Testis (tissue), 2 donors: ENCODE measurements at regions not wholly inside any gene's neighbourhood (a gene's known extent, or its start where the extent isn't known, plus 50 kb on each side); places are given as distances from the start of the nearest gene placed in this dataset.

Source experiments
- DNase-seq: peaks from one replicate; pipeline ENCODE4 v3.0.0-alpha.2; 2019
- H3K27ac ChIP-seq, 2 donors: fragments of 200-600 bp; sonication (generic); one replicate each; pipeline ENCODE4 v1.5.1; 2019
- H3K27me3 ChIP-seq: fragments of 200-600 bp; sonication (generic); one replicate; pipeline ENCODE4 v1.5.1; 2019
- H3K36me3 ChIP-seq: fragments of 200-600 bp; sonication (generic); one replicate; pipeline ENCODE4 v1.5.1; 2017; ENCODE audit warnings: low read depth; ENCODE audit errors: missing control alignments
- H3K4me1 ChIP-seq: fragments of 200-600 bp; sonication (generic); one replicate; pipeline ENCODE4 v1.5.1; 2019
- H3K4me3 ChIP-seq, 2 donors: fragments of 200-600 bp; sonication (generic); one replicate each; pipeline ENCODE4 v1.5.1; 2017 to 2019
- H3K9me3 ChIP-seq: fragments of 200-600 bp; sonication (generic); one replicate; pipeline ENCODE4 v1.5.1; 2017
- CTCF ChIP-seq, 3 experiments: fragments of 450-650 bp in 2 of 3; fragments of 200-600 bp in 1 of 3; sonication (generic) in 1 of 3; IDR thresholded peaks; one replicate each; pipeline ENCODE4 v1.5.1; 2016 to 2019; ENCODE audit warnings: antibody characterized with exemption in 3 of 3, mild to moderate bottlenecking in 2 of 3, moderate library complexity in 1 of 3
- POLR2A ChIP-seq: fragments of 450-650 bp; IDR thresholded peaks from one replicate; pipeline ENCODE4 v1.6.1; 2017; ENCODE audit warnings: antibody characterized with exemption, mild to moderate bottlenecking, moderate library complexity
- WGBS, 2 donors: methylation state at CpG; one replicate each; pipeline ENCODE4 v1.1.5; 2018; 5-methylcytosine and 5-hydroxymethylcytosine counted together
- intact Hi-C: fragments of 100-400 bp; cut with DNase I; formaldehyde crosslinking; loops from one replicate; pipeline ENCODE4 v1.15.1; 2023; ENCODE audit warnings: low total_unique reads

- TF ChIP-seq POLR2A: no peak
- no peak for TF ChIP-seq CTCF (IDR thresholded peaks at IDR 0.05)
- no peak overlapping the region for H3K27ac ChIP-seq
- H3K4me3 ChIP-seq: no peak overlapping the region
- no peaks in the 10 kb centered on the region for H3K36me3 ChIP-seq
- no peaks in the 10 kb centered on the region for H3K4me1 ChIP-seq
- no peaks in the 10 kb centered on the region for H3K27me3 ChIP-seq
- DNase-seq: no peak
- intact Hi-C loops: no loop called here
- H3K9me3 ChIP-seq: no peaks in the 10 kb centered on the region
- WGBS, 2 donors: 88 to 93% methylated on average over 3 of the region's 3 CpGs
Measured at GRCh38 chr15:95138604-95139270, 907.4 kb downstream of the MCTP2 start.

- DNase-seq: no peak
- Histone ChIP-seq H3K9me3 (no peaks in the 10 kb centered on the region), H3K4me1 (no peaks in the 10 kb centered on the region), H3K36me3 (no peaks in the 10 kb centered on the region), H3K4me3 (no peak overlapping the region), H3K27me3 (no peaks in the 10 kb centered on the region), H3K27ac (no peak overlapping the region)
- TF ChIP-seq CTCF (IDR thresholded peaks at IDR 0.05) (no peak), POLR2A (no peak)
- intact Hi-C loops: no loop called here
- WGBS, 2 donors: 80 to 100% methylated on average over 2 of the region's 2 CpGs
Measured at GRCh38 chr15:95141486-95141885, 910.1 kb downstream of the MCTP2 start.

GRCh38 chr15:95142531-95142930 is 911.2 kb downstream of the MCTP2 start:
- Histone ChIP-seq H3K9me3 (no peaks in the 10 kb centered on the region), H3K27me3 (no peaks in the 10 kb centered on the region), H3K36me3 (no peaks in the 10 kb centered on the region), H3K4me3 (no peak overlapping the region), H3K27ac (no peak overlapping the region), H3K4me1 (no peaks in the 10 kb centered on the region)
- no peak for TF ChIP-seq POLR2A
- no peak for TF ChIP-seq CTCF (IDR thresholded peaks at IDR 0.05)
- no peak for DNase-seq
- intact Hi-C loops: no loop called here
- WGBS, 2 donors: 86 to 97% methylated on average over 1 of the region's 1 CpG

GRCh38 chr15:95146481-95146880 is 915.1 kb downstream of the MCTP2 start:
- no peaks in the 10 kb centered on the region for H3K4me1 ChIP-seq
- no peaks in the 10 kb centered on the region for H3K27me3 ChIP-seq
- no peaks in the 10 kb centered on the region for H3K36me3 ChIP-seq
- H3K27ac ChIP-seq: no peak overlapping the region
- no peak for TF ChIP-seq POLR2A
- TF ChIP-seq CTCF (IDR thresholded peaks at IDR 0.05): no peak
- no peak for DNase-seq
- WGBS, 2 donors: 58% methylated on average over 5 of the region's 5 CpGs
- no peak overlapping the region for H3K4me3 ChIP-seq
- H3K9me3 ChIP-seq: no peaks in the 10 kb centered on the region
- intact Hi-C loops: no loop called here

- 82 to 83% methylated on average over 2 of the region's 2 CpGs for WGBS, 2 donors
- Histone ChIP-seq H3K4me1 (no peaks in the 10 kb centered on the region), H3K9me3 (no peaks in the 10 kb centered on the region), H3K4me3 (no peak overlapping the region), H3K27me3 (no peaks in the 10 kb centered on the region), H3K27ac (no peak overlapping the region), H3K36me3 (no peaks in the 10 kb centered on the region)
- no peak for DNase-seq
- TF ChIP-seq CTCF (IDR thresholded peaks at IDR 0.05) (no peak), POLR2A (no peak)
- intact Hi-C loops: no loop called here
Measured at GRCh38 chr15:95148183-95148582, 916.8 kb downstream of the MCTP2 start.
